H1 (cell line): ENCODE measurements at regions not wholly inside any gene's neighbourhood (a gene's known extent, or its start where the extent isn't known, plus 50 kb on each side); places are given as distances from the start of the nearest gene placed in this dataset.

Experiments used
- CTCF ChIA-PET: fragments of 300-600 bp; sonication (Branson Sonifier 250); formaldehyde crosslinking; loops from one replicate; lab custom pipeline; 2021; ENCODE audit not compliant: partially characterized antibody; lab: Charles Lee
- POLR2A ChIA-PET: fragments of 300-600 bp; sonication (Branson Sonifier 250); formaldehyde crosslinking; loops from one replicate; lab custom pipeline; 2021; ENCODE audit warnings: inconsistent platforms; ENCODE audit not compliant: partially characterized antibody; lab: Charles Lee
- DNase-seq, 2 experiments: peaks; one replicate each; pipeline versions ENCODE4 v3.0.0 to v3.0.0-alpha.2; 2010 to 2022; ENCODE audit warnings: low spot score in 2 of 2, low read depth in 1 of 2, mixed read lengths in 1 of 2
- FAIRE-seq: peaks from 2 replicates; lab custom pipeline; 2011; peaks lifted over from hg19 to GRCh38; lab: Jason Lieb, UNC
- H2AFZ ChIP-seq: 2 replicates; pipeline ENCODE4 v1.8.1; 2012; ENCODE audit warnings: low read length, inconsistent platforms
- H2AK5ac ChIP-seq: 2 replicates; pipeline ENCODE4 v1.6.1; 2013; ENCODE audit warnings: low read depth, low read length
- H2BK120ac ChIP-seq: replicated peaks from 2 replicates; pipeline ENCODE3; 2013; ENCODE audit warnings: low read depth, low read length, inconsistent platforms
- H2BK12ac ChIP-seq: 2 replicates; pipeline ENCODE4 v1.6.1; 2013; ENCODE audit warnings: low read depth, low read length
- H2BK15ac ChIP-seq: 2 replicates; pipeline ENCODE4 v1.6.1; 2013; ENCODE audit warnings: low read length
- H2BK20ac ChIP-seq: 2 replicates; pipeline ENCODE4 v1.6.1; 2013; ENCODE audit warnings: low read length
- H2BK5ac ChIP-seq: 2 replicates; pipeline ENCODE4 v1.6.1; 2013; ENCODE audit warnings: low read depth, low read length
- H3K14ac ChIP-seq: 2 replicates; pipeline ENCODE4 v1.6.1; 2013; ENCODE audit warnings: inconsistent platforms; ENCODE audit not compliant: insufficient read length
- H3K18ac ChIP-seq: 2 replicates; pipeline ENCODE4 v1.6.1; 2013; ENCODE audit warnings: low read length; ENCODE audit errors: extremely low read depth
- H3K23ac ChIP-seq: 2 replicates; pipeline ENCODE4 v1.6.1; 2013; ENCODE audit warnings: inconsistent platforms; ENCODE audit not compliant: insufficient read length
- H3K23me2 ChIP-seq: 2 replicates; pipeline ENCODE4 v1.6.1; 2013; ENCODE audit warnings: low read depth, low read length
- H3K27ac ChIP-seq: 2 replicates; pipeline ENCODE4 v1.6.1; 2011; ENCODE audit warnings: low read depth, low read length, inconsistent platforms
- H3K27me3 ChIP-seq, 4 experiments: replicated peaks in 1 of 4; 1 replicate in 1 of 4; 2 replicates in 3 of 4; pipeline versions ENCODE4 v1.6.1 to v1.8.1; 2011 to 2013; ENCODE audit warnings: low read length in 3 of 4, mild to moderate bottlenecking in 3 of 4, inconsistent platforms in 2 of 4, mixed read lengths in 2 of 4, moderate library complexity in 1 of 4; ENCODE audit not compliant: control insufficient read depth in 3 of 4, insufficient read depth in 3 of 4; ENCODE audit errors: extremely low read depth in 1 of 4
- H3K36me3 ChIP-seq, 4 experiments: 2 replicates each; pipeline versions ENCODE4 v1.6.1 to v1.8.1; 2011 to 2013; ENCODE audit warnings: mild to moderate bottlenecking in 4 of 4, low read length in 3 of 4, moderate library complexity in 2 of 4, control low read depth in 1 of 4, inconsistent platforms in 1 of 4; ENCODE audit not compliant: insufficient read depth in 4 of 4, control insufficient read depth in 2 of 4
- H3K4ac ChIP-seq: replicated peaks from 2 replicates; pipeline ENCODE3; 2013; ENCODE audit warnings: low read length, low read depth, mixed read lengths, inconsistent platforms; ENCODE audit not compliant: insufficient read length
- H3K4me1 ChIP-seq, 4 experiments: replicated peaks in 1 of 4; 1 replicate in 1 of 4; 2 replicates in 3 of 4; pipeline versions ENCODE4 v1.6.1 to v1.8.1; 2011 to 2013; ENCODE audit warnings: low read length in 3 of 4, inconsistent platforms in 2 of 4, mixed read lengths in 1 of 4; ENCODE audit not compliant: insufficient read depth in 4 of 4, control insufficient read depth in 3 of 4
- H3K4me2 ChIP-seq, 2 experiments: 2 replicates each; pipeline versions ENCODE4 v1.6.1 to v1.8.1; 2011 to 2013; ENCODE audit warnings: low read depth in 2 of 2, low read length in 2 of 2, control low read depth in 1 of 2, inconsistent platforms in 1 of 2, mild to moderate bottlenecking in 1 of 2; ENCODE audit not compliant: insufficient read depth in 1 of 2
- H3K4me3 ChIP-seq, 4 experiments: fragments of 200-600, 300-600 bp in 1 of 4; sonication (generic), shearing (Covaris generic), sonication (Bioruptor Twin) in 1 of 4; 2 replicates each; pipeline versions ENCODE4 v1.5.1 to v1.8.1; 2011 to 2016; ENCODE audit warnings: low read length in 4 of 4, low read depth in 3 of 4, control low read depth in 2 of 4, inconsistent platforms in 2 of 4, mild to moderate bottlenecking in 2 of 4, mixed read lengths in 1 of 4, moderate library complexity in 1 of 4; ENCODE audit not compliant: insufficient read depth in 2 of 4; ENCODE audit errors: extremely low read depth in 1 of 4
- H3K56ac ChIP-seq: replicated peaks from 2 replicates; pipeline ENCODE3; 2013; ENCODE audit warnings: low read depth, mild to moderate bottlenecking, mixed read lengths, low read length, inconsistent platforms; ENCODE audit not compliant: insufficient read length
- H3K79me1 ChIP-seq: 2 replicates; pipeline ENCODE4 v1.6.1; 2013; ENCODE audit warnings: low read depth, low read length, control low read depth
- H3K79me2 ChIP-seq, 2 experiments: 2 replicates each; pipeline versions ENCODE4 v1.6.1 to v1.8.1; 2012 to 2013; ENCODE audit warnings: low read length in 2 of 2, mild to moderate bottlenecking in 2 of 2, inconsistent platforms in 1 of 2; ENCODE audit not compliant: insufficient read depth in 2 of 2, control insufficient read depth in 1 of 2
- H3K9ac ChIP-seq, 4 experiments: replicated peaks in 1 of 4; 1 replicate in 1 of 4; 2 replicates in 3 of 4; pipeline versions ENCODE4 v1.6.1 to v1.8.1; 2011 to 2013; ENCODE audit warnings: low read depth in 3 of 4, low read length in 3 of 4, control low read depth in 2 of 4, mild to moderate bottlenecking in 2 of 4, moderate library complexity in 2 of 4, inconsistent platforms in 1 of 4; ENCODE audit errors: extremely low read depth in 1 of 4
- H3K9me3 ChIP-seq, 2 experiments: 2 replicates each; pipeline versions ENCODE4 v1.6.1 to v1.8.1; 2012 to 2013; ENCODE audit warnings: mild to moderate bottlenecking in 2 of 2, moderate library complexity in 2 of 2, control low read depth in 1 of 2, inconsistent platforms in 1 of 2, low read depth in 1 of 2, low read length in 1 of 2, mixed read lengths in 1 of 2; ENCODE audit not compliant: insufficient read depth in 2 of 2
- H4K20me1 ChIP-seq, 2 experiments: replicated peaks in 1 of 2; 2 replicates each; pipeline versions ENCODE3 to v1.8.1; 2011 to 2013; ENCODE audit warnings: inconsistent platforms in 2 of 2, low read length in 2 of 2, mild to moderate bottlenecking in 1 of 2; ENCODE audit not compliant: insufficient read depth in 2 of 2, control insufficient read depth in 1 of 2
- H4K5ac ChIP-seq: 2 replicates; pipeline ENCODE4 v1.6.1; 2013; ENCODE audit warnings: low read length, low read depth, mixed read lengths, inconsistent platforms; ENCODE audit not compliant: insufficient read length
- H4K8ac ChIP-seq: 2 replicates; pipeline ENCODE4 v1.8.0; 2013; ENCODE audit warnings: mild to moderate bottlenecking, moderate library complexity, low read length, inconsistent platforms; ENCODE audit not compliant: insufficient read depth; ENCODE audit errors: extremely low read depth
- H4K91ac ChIP-seq: replicated peaks from 2 replicates; pipeline ENCODE3; 2013; ENCODE audit warnings: low read length, mixed read lengths, inconsistent platforms; ENCODE audit not compliant: insufficient read length
- CBX5 ChIP-seq: fragments of 300-800, 300-1000 bp; sonication (generic); IDR thresholded peaks from 2 replicates; pipeline ENCODE4 v1.7.1; 2016; ENCODE audit warnings: antibody characterized with exemption, low read length, low read depth
- CBX8 ChIP-seq: fragments of 300-800, 300-1000 bp; sonication (generic); IDR thresholded peaks from 2 replicates; pipeline ENCODE4 v1.7.1; 2016; ENCODE audit warnings: low read depth, low read length, borderline replicate concordance
- EP300 ChIP-seq, 2 experiments: IDR thresholded peaks; 1 replicate in 1 of 2; 2 replicates in 1 of 2; pipeline ENCODE4 v1.6.1; 2011 to 2012; ENCODE audit warnings: low read depth in 2 of 2, low read length in 2 of 2, mild to moderate bottlenecking in 2 of 2, borderline replicate concordance in 1 of 2, inconsistent platforms in 1 of 2, moderate library complexity in 1 of 2
- HDAC2 ChIP-seq, 2 experiments: fragments of 300-600 bp in 1 of 2; sonication (generic) in 1 of 2; IDR thresholded peaks; 2 replicates each; pipeline ENCODE4 v1.6.1; 2011 to 2012; ENCODE audit warnings: low read depth in 2 of 2, low read length in 2 of 2, mild to moderate bottlenecking in 2 of 2, moderate library complexity in 2 of 2, borderline replicate concordance in 1 of 2, inconsistent platforms in 1 of 2
- JUN ChIP-seq: IDR thresholded peaks from 2 replicates; pipeline ENCODE4 v1.6.1; 2011; ENCODE audit warnings: low read depth, mild to moderate bottlenecking, improper control_type of control experiment, low read length
- POLR2AphosphoS5 ChIP-seq: IDR thresholded peaks from 2 replicates; pipeline ENCODE4 v1.6.1; 2011; ENCODE audit warnings: low read depth, low read length
- POU5F1 ChIP-seq: IDR thresholded peaks from 2 replicates; pipeline ENCODE4 v1.6.1; 2011; ENCODE audit warnings: low read depth, mild to moderate bottlenecking, low read length, moderate library complexity
- RBBP5 ChIP-seq: IDR thresholded peaks from 2 replicates; pipeline ENCODE4 v1.7.1; 2012; ENCODE audit warnings: low read depth, mild to moderate bottlenecking, inconsistent platforms, low read length, moderate library complexity, borderline replicate concordance
- SP1 ChIP-seq: IDR thresholded peaks from 2 replicates; pipeline ENCODE4 v1.6.1; 2011; ENCODE audit warnings: low read depth, low read length
- SP2 ChIP-seq: IDR thresholded peaks from 2 replicates; pipeline ENCODE4 v1.6.1; 2012; ENCODE audit warnings: mild to moderate bottlenecking, low read length, inconsistent platforms
- SP4 ChIP-seq: IDR thresholded peaks from 2 replicates; pipeline ENCODE4 v1.6.1; 2012; ENCODE audit warnings: low read length, inconsistent platforms
- SUZ12 ChIP-seq: fragments of 200-600 bp; sonication (generic); IDR thresholded peaks from 2 replicates; pipeline ENCODE4 v1.6.1; 2012; ENCODE audit warnings: mild to moderate bottlenecking, inconsistent platforms, low read length, moderate library complexity, mixed read lengths
- WGBS, 2 experiments: shearing (Covaris generic) in 1 of 2; methylation state at CpG; one replicate each; pipeline versions ENCODE4 v1.1.6 to v1.1.7; 2013 to 2015; ENCODE audit warnings: low lambda C conversion rate in 2 of 2, mixed read lengths in 2 of 2, inconsistent platforms in 1 of 2, low coverage in 1 of 2, missing lambda C conversion rate in 1 of 2; ENCODE audit not compliant: insufficient replicate concordance in 2 of 2, insufficient coverage in 1 of 2, insufficient read length in 1 of 2; ENCODE audit errors: extremely low coverage in 1 of 2, missing lambda C conversion rate in 1 of 2; 5-methylcytosine and 5-hydroxymethylcytosine counted together

GRCh38 chr15:98113327-98113726 lies 152.8 kb downstream of the ARRDC4 start:
- no peak overlapping the region for H4K8ac ChIP-seq
- POLR2A ChIA-PET, result no interaction called here
- no peak overlapping the region for H2AFZ ChIP-seq
- no peak overlapping the region for H3K27ac ChIP-seq
- H3K18ac ChIP-seq, result no peak overlapping the region
- H3K4me3 ChIP-seq, result no peak overlapping the region
- H4K91ac ChIP-seq, result no peak overlapping the region
- H3K4me1 ChIP-seq, result no peaks in the 10 kb centered on the region
- no peaks in the 10 kb centered on the region for H3K23me2 ChIP-seq
- H3K79me1 ChIP-seq, result no peaks in the 10 kb centered on the region
- no peaks in the 10 kb centered on the region for H3K79me2 ChIP-seq
- H2BK120ac ChIP-seq, result no peak overlapping the region
- no peaks in the 10 kb centered on the region for H3K9me3 ChIP-seq
- 89% methylated on average over 5 of the region's 5 CpGs; no CpG with 5 or more reads in 1 of the 2 experiments for WGBS, 2 experiments
- no peak overlapping the region for H3K4me2 ChIP-seq
- no peak overlapping the region for H2BK5ac ChIP-seq
- no peak overlapping the region for H4K5ac ChIP-seq
- no peaks in the 10 kb centered on the region for H3K36me3 ChIP-seq
- H3K56ac ChIP-seq, result no peak overlapping the region
- H3K23ac ChIP-seq, result no peak overlapping the region
- no peak overlapping the region for H3K14ac ChIP-seq
- peaks cover 0 to 2% of the 10 kb centered on the region in 2 experiments for H4K20me1 ChIP-seq
- no peak overlapping the region for H2AK5ac ChIP-seq
- FAIRE-seq, result no peak
- TF ChIP-seq SP2 (no peak), SUZ12 (no peak), CBX8 (no peak), POLR2AphosphoS5 (no peak), CBX5 (no peak), POU5F1 (no peak), SP1 (no peak), SP4 (no peak), HDAC2 (IDR thresholded peaks at IDR 0.05; ENCODE audit: borderline replicate concordance in 1 of 2, low read depth in 2 of 2, low read length in 2 of 2) (no peak), JUN (no peak), EP300 (IDR thresholded peaks at IDR 0.05; ENCODE audit: borderline replicate concordance in 1 of 2, low read depth in 2 of 2, low read length in 2 of 2) (no peak), RBBP5 (no peak)
- TF ChIP-seq, all 59 proteins: peak for 0
- DNase-seq, result no peak
- H2BK15ac ChIP-seq, result no peak overlapping the region
- H3K4ac ChIP-seq, result no peak overlapping the region
- no peak overlapping the region for H3K9ac ChIP-seq
- no peak overlapping the region for H2BK12ac ChIP-seq
- CTCF ChIA-PET, result interaction anchor here (1.1 kb wide), 2 partner anchors 208 to 266 kb away, joined by 4 to 5 read pairs; no protein-coding TSS in a partner anchor
- H2BK20ac ChIP-seq, result no peak overlapping the region
- no peaks in the 10 kb centered on the region for H3K27me3 ChIP-seq
